22Rv1 (cell line): ENCODE measurements at regions not wholly inside any gene's neighbourhood (a gene's known extent, or its start where the extent isn't known, plus 50 kb on each side); places are given as distances from the start of the nearest gene placed in this dataset.

ENCODE experiments used
- ZFX ChIP-seq: fragments of 450-650 bp; IDR thresholded peaks from 2 replicates; pipeline ENCODE4 v1.6.1; 2017; ENCODE audit warnings: antibody characterized with exemption, borderline replicate concordance
- TF ChIP-seq, protein P1 (sequence below): fragments of 450-650 bp; IDR thresholded peaks from 2 replicates; pipeline ENCODE4 v1.5.1; 2017; ENCODE audit warnings: mild to moderate bottlenecking

DNA sequence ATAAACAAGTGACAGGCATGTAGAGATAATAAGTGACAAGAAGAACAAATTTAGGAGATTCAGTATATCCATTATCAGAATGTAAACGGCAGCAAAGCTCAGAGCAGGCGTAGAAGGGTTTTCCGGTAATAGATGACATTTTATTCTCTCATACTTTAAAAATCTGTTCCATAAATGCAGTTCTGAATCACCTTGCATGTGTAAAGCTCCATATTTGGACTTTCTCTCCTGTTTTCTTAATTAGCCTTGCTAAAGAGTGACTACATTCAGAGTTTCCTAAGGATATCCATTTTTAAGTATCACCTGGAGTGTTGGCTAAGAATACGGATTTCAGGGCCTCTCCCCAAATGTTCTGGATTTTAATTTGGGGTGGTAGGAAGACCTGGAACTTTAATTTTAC is 122.0 kb downstream of the SPP2 start:
- TF ChIP-seq, protein P1, sequence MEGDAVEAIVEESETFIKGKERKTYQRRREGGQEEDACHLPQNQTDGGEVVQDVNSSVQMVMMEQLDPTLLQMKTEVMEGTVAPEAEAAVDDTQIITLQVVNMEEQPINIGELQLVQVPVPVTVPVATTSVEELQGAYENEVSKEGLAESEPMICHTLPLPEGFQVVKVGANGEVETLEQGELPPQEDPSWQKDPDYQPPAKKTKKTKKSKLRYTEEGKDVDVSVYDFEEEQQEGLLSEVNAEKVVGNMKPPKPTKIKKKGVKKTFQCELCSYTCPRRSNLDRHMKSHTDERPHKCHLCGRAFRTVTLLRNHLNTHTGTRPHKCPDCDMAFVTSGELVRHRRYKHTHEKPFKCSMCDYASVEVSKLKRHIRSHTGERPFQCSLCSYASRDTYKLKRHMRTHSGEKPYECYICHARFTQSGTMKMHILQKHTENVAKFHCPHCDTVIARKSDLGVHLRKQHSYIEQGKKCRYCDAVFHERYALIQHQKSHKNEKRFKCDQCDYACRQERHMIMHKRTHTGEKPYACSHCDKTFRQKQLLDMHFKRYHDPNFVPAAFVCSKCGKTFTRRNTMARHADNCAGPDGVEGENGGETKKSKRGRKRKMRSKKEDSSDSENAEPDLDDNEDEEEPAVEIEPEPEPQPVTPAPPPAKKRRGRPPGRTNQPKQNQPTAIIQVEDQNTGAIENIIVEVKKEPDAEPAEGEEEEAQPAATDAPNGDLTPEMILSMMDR = no peak
- TF ChIP-seq ZFX = no peak
